GM19025 (cell line): ENCODE measurements at regions not wholly inside any gene's neighbourhood (a gene's known extent, or its start where the extent isn't known, plus 50 kb on each side); places are given as distances from the start of the nearest gene placed in this dataset.
"Not testable (repeated sequence)": the region's sequence is repeated elsewhere in the genome, so short reads cannot be mapped to it uniquely, and the experiment has no call there.

Source experiments
- ATAC-seq: cut with Tn5 transposase; IDR thresholded peaks from one replicate; pipeline ENCODE4 v1.9.1; 2021; ENCODE audit warnings: mild to moderate bottlenecking, low read depth, moderate library complexity; ENCODE audit not compliant: unreplicated experiment

- no peak for ATAC-seq
These were observed 310.9 kb upstream of the DIO3 start for GRCh38 chr14:101250336-101250947.

- no peak for ATAC-seq
These were observed 310.1 kb upstream of the DIO3 start for GRCh38 chr14:101250948-101251811.

- no peak for ATAC-seq
These were observed 309.4 kb upstream of the DIO3 start for GRCh38 chr14:101251812-101252442.

- ATAC-seq: no peak
These were observed 308.7 kb upstream of the DIO3 start for GRCh38 chr14:101252443-101253214.

DNA sequence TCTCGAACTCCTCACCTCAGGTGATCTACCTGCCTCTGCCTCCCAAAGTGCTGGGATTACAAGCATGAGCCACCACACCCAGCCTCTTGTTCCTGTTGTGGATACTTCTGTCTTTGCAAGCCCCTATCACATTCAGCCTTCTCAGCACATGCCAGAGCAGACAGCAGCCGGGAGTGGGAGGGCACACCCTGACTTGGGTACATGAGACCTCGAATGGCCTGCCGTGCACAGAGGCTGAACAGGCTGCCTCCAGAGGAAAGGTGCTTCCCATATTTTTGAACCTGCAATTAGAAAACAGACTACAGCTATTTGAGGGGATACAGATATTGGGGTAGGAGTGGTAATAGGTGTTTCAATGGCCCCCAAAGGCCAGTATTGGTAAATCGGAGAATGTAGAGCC, 307.3 kb upstream of the DIO3 start:
- no peak for ATAC-seq

GRCh38 chr14:101254805-101255764, 306.2 kb upstream of the DIO3 start:
- ATAC-seq: no peak

GRCh38 chr14:101255765-101256125, 305.6 kb upstream of the DIO3 start:
- no peak for ATAC-seq

GRCh38 chr14:101256266-101256665, 305.0 kb upstream of the DIO3 start:
- no peak for ATAC-seq

DNA sequence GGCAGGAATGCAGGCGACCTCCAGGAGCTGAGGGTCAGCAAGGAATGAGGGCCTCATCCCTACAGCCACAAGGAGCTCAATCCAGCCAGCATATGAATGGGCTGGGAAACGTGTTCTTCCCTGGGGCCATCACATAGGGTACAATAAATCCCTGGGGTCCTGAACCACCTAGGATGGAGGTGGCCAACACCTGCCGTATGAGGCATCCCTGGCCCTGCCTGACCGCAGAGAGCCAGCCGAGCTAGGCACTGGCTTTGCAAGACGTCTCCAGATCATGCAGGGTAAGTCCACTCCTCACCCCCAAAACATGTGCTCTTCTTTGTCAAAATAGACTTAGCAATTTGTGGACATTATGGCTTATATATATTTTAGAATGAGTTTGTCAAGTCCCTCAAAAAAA, 303.7 kb upstream of the DIO3 start:
- ATAC-seq: no peak

DNA sequence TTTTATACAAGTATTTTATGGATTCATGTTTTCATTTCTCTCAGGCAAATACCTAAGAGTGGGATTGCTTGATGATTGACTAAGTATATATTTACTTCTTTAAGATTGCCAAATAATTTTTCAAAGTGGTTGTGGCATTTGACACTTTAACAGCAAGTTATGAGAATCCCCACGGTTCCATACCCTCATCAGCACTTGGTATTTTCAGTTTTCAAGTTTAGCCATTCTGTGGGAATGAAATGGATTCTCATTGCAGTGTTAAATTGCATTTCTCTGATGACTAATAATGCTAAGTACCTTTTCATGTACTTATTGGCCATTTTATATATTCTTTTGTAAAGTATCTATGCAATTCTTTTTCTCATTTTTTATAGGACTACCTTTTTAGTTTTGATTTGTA, 301.5 kb upstream of the DIO3 start:
- no peak for ATAC-seq

DNA sequence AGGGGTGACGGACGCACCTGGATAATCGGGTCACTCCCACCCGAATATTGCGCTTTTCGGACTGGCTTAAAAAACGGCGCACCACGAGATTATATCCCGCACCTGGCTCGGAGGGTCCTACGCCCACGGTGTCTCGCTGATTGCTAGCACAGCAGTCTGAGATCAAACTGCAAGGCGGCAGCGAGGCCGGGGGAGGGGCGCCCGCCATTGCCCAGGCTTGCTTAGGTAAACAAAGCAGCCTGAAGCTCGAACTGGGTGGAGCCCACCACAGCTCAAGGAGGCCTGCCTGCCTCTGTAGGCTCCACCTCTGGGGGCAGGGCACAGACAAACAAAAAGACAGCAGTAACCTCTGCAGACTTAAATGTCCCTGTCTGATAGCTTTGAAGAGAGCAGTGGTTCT, 294.9 kb upstream of the DIO3 start:
- not testable (repeated sequence) for ATAC-seq

- no peak for ATAC-seq
These were observed 288.2 kb upstream of the DIO3 start for GRCh38 chr14:101273091-101273490.

- no peak for ATAC-seq
These were observed 284.8 kb upstream of the DIO3 start for GRCh38 chr14:101276309-101277091.

GRCh38 chr14:101282418-101282817, 278.9 kb upstream of the DIO3 start:
- ATAC-seq: no peak

GRCh38 chr14:101284711-101285110, 276.6 kb upstream of the DIO3 start:
- no peak for ATAC-seq

DNA sequence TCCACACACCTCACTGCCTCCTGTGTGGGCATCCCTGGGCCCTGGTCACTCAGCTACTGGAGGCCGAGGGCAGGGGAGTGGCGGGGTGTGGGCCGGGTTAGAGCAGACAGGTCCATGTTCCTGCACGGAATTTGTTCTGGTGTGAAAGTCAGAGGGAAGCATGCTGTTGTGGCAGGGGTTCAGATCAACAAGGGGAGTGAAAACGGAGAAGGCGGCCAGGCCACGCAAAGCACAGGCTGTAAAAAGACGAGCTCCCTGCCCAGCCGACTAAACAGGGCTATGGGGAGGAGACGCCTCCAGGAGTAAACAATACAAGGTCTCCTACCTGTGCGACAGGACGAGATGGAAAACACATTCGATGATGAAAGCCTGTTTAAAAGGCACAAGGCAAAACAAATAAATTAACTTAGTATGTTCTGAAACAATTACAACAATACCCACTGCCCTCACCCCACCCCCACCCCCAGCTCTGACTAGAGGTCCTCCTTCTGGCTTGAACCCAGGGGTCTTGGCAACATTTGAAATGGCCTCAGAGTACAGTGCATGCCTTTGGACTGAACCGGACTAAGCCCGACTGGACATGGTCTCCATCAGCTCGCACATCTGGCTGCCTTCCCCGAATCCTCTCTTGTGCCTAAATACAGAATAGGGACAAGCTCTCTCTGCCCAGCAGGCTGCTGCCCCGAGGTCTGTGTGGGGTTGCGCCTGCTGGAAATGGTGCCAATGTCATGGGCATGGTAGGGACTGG, 274.9 kb upstream of the DIO3 start:
- no peak for ATAC-seq

GRCh38 chr14:101288436-101289229, 272.7 kb upstream of the DIO3 start:
- no peak for ATAC-seq
